22Rv1 (cell line): ENCODE measurements at regions not wholly inside any gene's neighbourhood (a gene's known extent, or its start where the extent isn't known, plus 50 kb on each side); places are given as distances from the start of the nearest gene placed in this dataset.

Experiments
- H3K27ac ChIP-seq: fragments of 450-650 bp; 2 replicates; pipeline ENCODE4 v1.5.1; 2017
- CTCF ChIP-seq: fragments of 450-650 bp; IDR thresholded peaks from 2 replicates; pipeline ENCODE4 v1.5.1; 2017; ENCODE audit warnings: mild to moderate bottlenecking
- ZFX ChIP-seq: fragments of 450-650 bp; IDR thresholded peaks from 2 replicates; pipeline ENCODE4 v1.6.1; 2017; ENCODE audit warnings: antibody characterized with exemption, borderline replicate concordance

GRCh38 chr4:153976954-153977353 lies 188.1 kb upstream of the SFRP2 start:
- no peak overlapping the region for H3K27ac ChIP-seq
- no peak for TF ChIP-seq ZFX

GRCh38 chr4:153974452-153974851 lies 185.6 kb upstream of the SFRP2 start:
- TF ChIP-seq ZFX (no peak), CTCF (no peak)
- no peak overlapping the region for H3K27ac ChIP-seq

GRCh38 chr4:153973942-153974341 lies 185.1 kb upstream of the SFRP2 start:
- no peak overlapping the region for H3K27ac ChIP-seq
- TF ChIP-seq ZFX (no peak), CTCF (no peak)

GRCh38 chr4:153971899-153972298 lies 183.0 kb upstream of the SFRP2 start:
- no peak overlapping the region for H3K27ac ChIP-seq
- no peak for TF ChIP-seq CTCF
- TF ChIP-seq ZFX: no peak

- TF ChIP-seq ZFX: no peak
- TF ChIP-seq CTCF: no peak
- H3K27ac ChIP-seq: no peak overlapping the region
Measured at GRCh38 chr4:153970169-153970568, 181.3 kb upstream of the SFRP2 start.

- no peak for TF ChIP-seq CTCF
- no peak for TF ChIP-seq ZFX
- no peak overlapping the region for H3K27ac ChIP-seq
Measured at GRCh38 chr4:153969542-153969941, 180.7 kb upstream of the SFRP2 start.

GRCh38 chr4:153966641-153967040 lies 177.8 kb upstream of the SFRP2 start:
- TF ChIP-seq CTCF (no peak), ZFX (no peak)

GRCh38 chr4:153963216-153963615 lies 174.3 kb upstream of the SFRP2 start:
- no peak overlapping the region for H3K27ac ChIP-seq
- TF ChIP-seq ZFX (no peak), CTCF (no peak)

More at GRCh38 chr4:153966641-153967040, 177.8 kb upstream of the SFRP2 start:
- H3K27ac ChIP-seq: no peak overlapping the region
